H1 (cell line): ENCODE measurements at regions not wholly inside any gene's neighbourhood (a gene's known extent, or its start where the extent isn't known, plus 50 kb on each side); places are given as distances from the start of the nearest gene placed in this dataset.

Experiments
- CTCF ChIA-PET: fragments of 300-600 bp; sonication (Branson Sonifier 250); formaldehyde crosslinking; loops from one replicate; lab custom pipeline; 2021; ENCODE audit not compliant: partially characterized antibody; lab: Charles Lee
- POLR2A ChIA-PET: fragments of 300-600 bp; sonication (Branson Sonifier 250); formaldehyde crosslinking; loops from one replicate; lab custom pipeline; 2021; ENCODE audit warnings: inconsistent platforms; ENCODE audit not compliant: partially characterized antibody; lab: Charles Lee
- DNase-seq, 2 experiments: peaks; one replicate each; pipeline versions ENCODE4 v3.0.0 to v3.0.0-alpha.2; 2010 to 2022; ENCODE audit warnings: low spot score in 2 of 2, low read depth in 1 of 2, mixed read lengths in 1 of 2
- FAIRE-seq: peaks from 2 replicates; lab custom pipeline; 2011; peaks lifted over from hg19 to GRCh38; lab: Jason Lieb, UNC
- H2AFZ ChIP-seq: 2 replicates; pipeline ENCODE4 v1.8.1; 2012; ENCODE audit warnings: low read length, inconsistent platforms
- H2AK5ac ChIP-seq: 2 replicates; pipeline ENCODE4 v1.6.1; 2013; ENCODE audit warnings: low read depth, low read length
- H2BK120ac ChIP-seq: replicated peaks from 2 replicates; pipeline ENCODE3; 2013; ENCODE audit warnings: low read depth, low read length, inconsistent platforms
- H2BK12ac ChIP-seq: 2 replicates; pipeline ENCODE4 v1.6.1; 2013; ENCODE audit warnings: low read depth, low read length
- H2BK15ac ChIP-seq: 2 replicates; pipeline ENCODE4 v1.6.1; 2013; ENCODE audit warnings: low read length
- H2BK20ac ChIP-seq: 2 replicates; pipeline ENCODE4 v1.6.1; 2013; ENCODE audit warnings: low read length
- H2BK5ac ChIP-seq: 2 replicates; pipeline ENCODE4 v1.6.1; 2013; ENCODE audit warnings: low read depth, low read length
- H3K14ac ChIP-seq: 2 replicates; pipeline ENCODE4 v1.6.1; 2013; ENCODE audit warnings: inconsistent platforms; ENCODE audit not compliant: insufficient read length
- H3K18ac ChIP-seq: 2 replicates; pipeline ENCODE4 v1.6.1; 2013; ENCODE audit warnings: low read length; ENCODE audit errors: extremely low read depth
- H3K23ac ChIP-seq: 2 replicates; pipeline ENCODE4 v1.6.1; 2013; ENCODE audit warnings: inconsistent platforms; ENCODE audit not compliant: insufficient read length
- H3K23me2 ChIP-seq: 2 replicates; pipeline ENCODE4 v1.6.1; 2013; ENCODE audit warnings: low read depth, low read length
- H3K27ac ChIP-seq: 2 replicates; pipeline ENCODE4 v1.6.1; 2011; ENCODE audit warnings: low read depth, low read length, inconsistent platforms
- H3K27me3 ChIP-seq, 4 experiments: replicated peaks in 1 of 4; 1 replicate in 1 of 4; 2 replicates in 3 of 4; pipeline versions ENCODE4 v1.6.1 to v1.8.1; 2011 to 2013; ENCODE audit warnings: low read length in 3 of 4, mild to moderate bottlenecking in 3 of 4, inconsistent platforms in 2 of 4, mixed read lengths in 2 of 4, moderate library complexity in 1 of 4; ENCODE audit not compliant: control insufficient read depth in 3 of 4, insufficient read depth in 3 of 4; ENCODE audit errors: extremely low read depth in 1 of 4
- H3K36me3 ChIP-seq, 4 experiments: 2 replicates each; pipeline versions ENCODE4 v1.6.1 to v1.8.1; 2011 to 2013; ENCODE audit warnings: mild to moderate bottlenecking in 4 of 4, low read length in 3 of 4, moderate library complexity in 2 of 4, control low read depth in 1 of 4, inconsistent platforms in 1 of 4; ENCODE audit not compliant: insufficient read depth in 4 of 4, control insufficient read depth in 2 of 4
- H3K4ac ChIP-seq: replicated peaks from 2 replicates; pipeline ENCODE3; 2013; ENCODE audit warnings: low read length, low read depth, mixed read lengths, inconsistent platforms; ENCODE audit not compliant: insufficient read length
- H3K4me1 ChIP-seq, 4 experiments: replicated peaks in 1 of 4; 1 replicate in 1 of 4; 2 replicates in 3 of 4; pipeline versions ENCODE4 v1.6.1 to v1.8.1; 2011 to 2013; ENCODE audit warnings: low read length in 3 of 4, inconsistent platforms in 2 of 4, mixed read lengths in 1 of 4; ENCODE audit not compliant: insufficient read depth in 4 of 4, control insufficient read depth in 3 of 4
- H3K4me2 ChIP-seq, 2 experiments: 2 replicates each; pipeline versions ENCODE4 v1.6.1 to v1.8.1; 2011 to 2013; ENCODE audit warnings: low read depth in 2 of 2, low read length in 2 of 2, control low read depth in 1 of 2, inconsistent platforms in 1 of 2, mild to moderate bottlenecking in 1 of 2; ENCODE audit not compliant: insufficient read depth in 1 of 2
- H3K4me3 ChIP-seq, 4 experiments: fragments of 200-600, 300-600 bp in 1 of 4; sonication (generic), shearing (Covaris generic), sonication (Bioruptor Twin) in 1 of 4; 2 replicates each; pipeline versions ENCODE4 v1.5.1 to v1.8.1; 2011 to 2016; ENCODE audit warnings: low read length in 4 of 4, low read depth in 3 of 4, control low read depth in 2 of 4, inconsistent platforms in 2 of 4, mild to moderate bottlenecking in 2 of 4, mixed read lengths in 1 of 4, moderate library complexity in 1 of 4; ENCODE audit not compliant: insufficient read depth in 2 of 4; ENCODE audit errors: extremely low read depth in 1 of 4
- H3K56ac ChIP-seq: replicated peaks from 2 replicates; pipeline ENCODE3; 2013; ENCODE audit warnings: low read depth, mild to moderate bottlenecking, mixed read lengths, low read length, inconsistent platforms; ENCODE audit not compliant: insufficient read length
- H3K79me1 ChIP-seq: 2 replicates; pipeline ENCODE4 v1.6.1; 2013; ENCODE audit warnings: low read depth, low read length, control low read depth
- H3K79me2 ChIP-seq, 2 experiments: 2 replicates each; pipeline versions ENCODE4 v1.6.1 to v1.8.1; 2012 to 2013; ENCODE audit warnings: low read length in 2 of 2, mild to moderate bottlenecking in 2 of 2, inconsistent platforms in 1 of 2; ENCODE audit not compliant: insufficient read depth in 2 of 2, control insufficient read depth in 1 of 2
- H3K9ac ChIP-seq, 4 experiments: replicated peaks in 1 of 4; 1 replicate in 1 of 4; 2 replicates in 3 of 4; pipeline versions ENCODE4 v1.6.1 to v1.8.1; 2011 to 2013; ENCODE audit warnings: low read depth in 3 of 4, low read length in 3 of 4, control low read depth in 2 of 4, mild to moderate bottlenecking in 2 of 4, moderate library complexity in 2 of 4, inconsistent platforms in 1 of 4; ENCODE audit errors: extremely low read depth in 1 of 4
- H3K9me3 ChIP-seq, 2 experiments: 2 replicates each; pipeline versions ENCODE4 v1.6.1 to v1.8.1; 2012 to 2013; ENCODE audit warnings: mild to moderate bottlenecking in 2 of 2, moderate library complexity in 2 of 2, control low read depth in 1 of 2, inconsistent platforms in 1 of 2, low read depth in 1 of 2, low read length in 1 of 2, mixed read lengths in 1 of 2; ENCODE audit not compliant: insufficient read depth in 2 of 2
- H4K20me1 ChIP-seq, 2 experiments: replicated peaks in 1 of 2; 2 replicates each; pipeline versions ENCODE3 to v1.8.1; 2011 to 2013; ENCODE audit warnings: inconsistent platforms in 2 of 2, low read length in 2 of 2, mild to moderate bottlenecking in 1 of 2; ENCODE audit not compliant: insufficient read depth in 2 of 2, control insufficient read depth in 1 of 2
- H4K5ac ChIP-seq: 2 replicates; pipeline ENCODE4 v1.6.1; 2013; ENCODE audit warnings: low read length, low read depth, mixed read lengths, inconsistent platforms; ENCODE audit not compliant: insufficient read length
- H4K8ac ChIP-seq: 2 replicates; pipeline ENCODE4 v1.8.0; 2013; ENCODE audit warnings: mild to moderate bottlenecking, moderate library complexity, low read length, inconsistent platforms; ENCODE audit not compliant: insufficient read depth; ENCODE audit errors: extremely low read depth
- H4K91ac ChIP-seq: replicated peaks from 2 replicates; pipeline ENCODE3; 2013; ENCODE audit warnings: low read length, mixed read lengths, inconsistent platforms; ENCODE audit not compliant: insufficient read length
- BCL11A ChIP-seq, 2 experiments: IDR thresholded peaks; one replicate each; pipeline ENCODE4 v1.6.1; 2011; ENCODE audit warnings: low read depth in 2 of 2, low read length in 2 of 2, mild to moderate bottlenecking in 2 of 2
- CTBP2 ChIP-seq: IDR thresholded peaks from 2 replicates; pipeline ENCODE4 v1.7.0; 2011; ENCODE audit warnings: borderline replicate concordance, mild to moderate bottlenecking, moderate library complexity, mixed read lengths, low read length; ENCODE audit not compliant: insufficient read depth, insufficient read length
- EZH2 ChIP-seq: fragments of 200-600 bp; sonication (generic); IDR thresholded peaks from 2 replicates; pipeline ENCODE4 v1.7.1; 2012; ENCODE audit warnings: low read depth, mild to moderate bottlenecking, moderate library complexity, low read length, inconsistent platforms; ENCODE audit not compliant: severe bottlenecking
- FOSL1 ChIP-seq: IDR thresholded peaks from 2 replicates; pipeline ENCODE4 v1.6.1; 2011; ENCODE audit warnings: mild to moderate bottlenecking, low read depth, low read length, moderate library complexity; ENCODE audit not compliant: insufficient read depth
- KDM5A ChIP-seq: fragments of 200-600 bp; IDR thresholded peaks from 2 replicates; pipeline ENCODE4 v1.7.1; 2012; ENCODE audit warnings: mild to moderate bottlenecking, low read length, inconsistent platforms, mixed read lengths
- SIRT6 ChIP-seq: IDR thresholded peaks from one replicate; pipeline ENCODE4 v1.7.1; 2012; ENCODE audit warnings: low read length, inconsistent platforms
- SP1 ChIP-seq: IDR thresholded peaks from 2 replicates; pipeline ENCODE4 v1.6.1; 2011; ENCODE audit warnings: low read depth, low read length
- SRF ChIP-seq: IDR thresholded peaks from 2 replicates; pipeline ENCODE4 v1.6.1; 2011; ENCODE audit warnings: mild to moderate bottlenecking, low read depth, low read length, moderate library complexity
- WGBS, 2 experiments: shearing (Covaris generic) in 1 of 2; methylation state at CpG; one replicate each; pipeline versions ENCODE4 v1.1.6 to v1.1.7; 2013 to 2015; ENCODE audit warnings: low lambda C conversion rate in 2 of 2, mixed read lengths in 2 of 2, inconsistent platforms in 1 of 2, low coverage in 1 of 2, missing lambda C conversion rate in 1 of 2; ENCODE audit not compliant: insufficient replicate concordance in 2 of 2, insufficient coverage in 1 of 2, insufficient read length in 1 of 2; ENCODE audit errors: extremely low coverage in 1 of 2, missing lambda C conversion rate in 1 of 2; 5-methylcytosine and 5-hydroxymethylcytosine counted together
- TF ChIP-seq, protein P1 (sequence below): IDR thresholded peaks from 2 replicates; pipeline ENCODE4 v1.6.1; 2011; ENCODE audit warnings: low read depth, mild to moderate bottlenecking, low read length; ENCODE audit not compliant: insufficient read depth
- TF ChIP-seq, protein P2 (sequence below): IDR thresholded peaks from 2 replicates; pipeline ENCODE4 v1.6.1; 2011; ENCODE audit warnings: low read length, improper control_type of control experiment

DNA sequence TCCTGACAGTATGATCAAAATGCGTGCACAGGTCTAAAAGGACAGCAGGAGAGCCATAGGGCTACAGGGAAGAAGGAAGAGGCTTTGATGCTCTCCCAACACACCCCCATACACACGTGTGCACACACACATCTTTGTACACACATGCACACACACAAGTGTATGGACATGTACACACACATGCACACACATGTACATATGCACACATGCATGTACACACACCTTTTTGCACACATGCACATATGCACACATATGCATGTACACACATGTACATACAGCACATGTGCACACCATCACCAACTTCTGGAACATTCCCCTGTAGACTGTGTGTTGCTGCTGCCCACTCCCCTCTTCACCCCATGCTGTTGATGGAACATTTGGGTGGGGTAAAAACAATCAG lies 255.6 kb upstream of the CTBP2 start:
- CTCF ChIA-PET = interaction anchor here (0.6 kb wide), 2 partner anchors 14 to 99 kb away, joined by 3 read pairs; no protein-coding TSS in a partner anchor
- no peak for FAIRE-seq

More for the DNA sequence above, 255.6 kb upstream of the CTBP2 start:
- no peaks in the 10 kb centered on the region for H4K20me1 ChIP-seq
- no peaks in the 10 kb centered on the region for H3K27me3 ChIP-seq
- no peak overlapping the region for H4K8ac ChIP-seq
- no peak overlapping the region for H2BK20ac ChIP-seq
- H4K91ac ChIP-seq = no peak overlapping the region
- TF ChIP-seq SRF (no peak), CTBP2 (no peak), KDM5A (no peak), SP1 (no peak), EZH2 (no peak), FOSL1 (no peak), SIRT6 (no peak), BCL11A (IDR thresholded peaks at IDR 0.05; ENCODE audit: low read depth in 2 of 2, low read length in 2 of 2) (no peak)
- TF ChIP-seq, protein P1, sequence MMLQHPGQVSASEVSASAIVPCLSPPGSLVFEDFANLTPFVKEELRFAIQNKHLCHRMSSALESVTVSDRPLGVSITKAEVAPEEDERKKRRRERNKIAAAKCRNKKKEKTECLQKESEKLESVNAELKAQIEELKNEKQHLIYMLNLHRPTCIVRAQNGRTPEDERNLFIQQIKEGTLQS = no peak
- TF ChIP-seq, protein P2, sequence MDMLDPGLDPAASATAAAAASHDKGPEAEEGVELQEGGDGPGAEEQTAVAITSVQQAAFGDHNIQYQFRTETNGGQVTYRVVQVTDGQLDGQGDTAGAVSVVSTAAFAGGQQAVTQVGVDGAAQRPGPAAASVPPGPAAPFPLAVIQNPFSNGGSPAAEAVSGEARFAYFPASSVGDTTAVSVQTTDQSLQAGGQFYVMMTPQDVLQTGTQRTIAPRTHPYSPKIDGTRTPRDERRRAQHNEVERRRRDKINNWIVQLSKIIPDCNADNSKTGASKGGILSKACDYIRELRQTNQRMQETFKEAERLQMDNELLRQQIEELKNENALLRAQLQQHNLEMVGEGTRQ = no peak
- H3K79me2 ChIP-seq = no peaks in the 10 kb centered on the region
- no peaks in the 10 kb centered on the region for H3K79me1 ChIP-seq
- WGBS, 2 experiments = 80% methylated on average over 2 of the region's 2 CpGs; no CpG with 5 or more reads in 1 of the 2 experiments
- no peak overlapping the region; a peak in 1 of 7 replicates for H3K9ac ChIP-seq
- no peak overlapping the region for H2BK12ac ChIP-seq
- DNase-seq = no peak
- H3K9me3 ChIP-seq = no peaks in the 10 kb centered on the region; a peak in 1 of 4 replicates
- no peak overlapping the region for H3K4me2 ChIP-seq
- H2BK120ac ChIP-seq = no peak overlapping the region
- no peak overlapping the region for H3K14ac ChIP-seq
- no peak overlapping the region for H3K27ac ChIP-seq
- H4K5ac ChIP-seq = no peak overlapping the region
- no peak overlapping the region for H2BK5ac ChIP-seq
- H3K23ac ChIP-seq = no peak overlapping the region
- no peak overlapping the region for H2AK5ac ChIP-seq
- H2AFZ ChIP-seq = no peak overlapping the region
- no peaks in the 10 kb centered on the region for H3K4me1 ChIP-seq
- H2BK15ac ChIP-seq = no peak overlapping the region
- H3K4ac ChIP-seq = no peak overlapping the region
- H3K23me2 ChIP-seq = no peaks in the 10 kb centered on the region; the same call in 1 of the 2 replicates
- no peak overlapping the region for H3K56ac ChIP-seq
- POLR2A ChIA-PET = no interaction called here
- no peaks in the 10 kb centered on the region for H3K36me3 ChIP-seq
- no peak overlapping the region for H3K4me3 ChIP-seq
- H3K18ac ChIP-seq = no peak overlapping the region
